GM13977 (cell line): ENCODE measurements at regions not wholly inside any gene's neighbourhood (a gene's known extent, or its start where the extent isn't known, plus 50 kb on each side); places are given as distances from the start of the nearest gene placed in this dataset.
A peak's percentile ranks its signal among the peaks of the same experiment; 100 is the strongest.

ENCODE experiments used
- DNase-seq: peaks from one replicate; pipeline ENCODE4 v3.0.0; 2012; ENCODE audit warnings: low spot score
- in situ Hi-C: fragments of 300-500 bp; cut with MboI; formaldehyde crosslinking; loops from one replicate; pipeline ENCODE4 v1.12.0; 2022; ENCODE audit warnings: low sequenced_read_pairs, low pct_unique_long_range_greater_than_20kb, mixed read lengths, inconsistent platforms; ENCODE audit not compliant: unreplicated experiment
- TF ChIP-seq, protein P1 (sequence below): IDR thresholded peaks from 2 replicates; pipeline ENCODE4 v1.5.1; 2012; ENCODE audit warnings: mild to moderate bottlenecking, control low read depth; ENCODE audit not compliant: insufficient read depth; ENCODE audit errors: extremely low read depth, missing control alignments

DNA sequence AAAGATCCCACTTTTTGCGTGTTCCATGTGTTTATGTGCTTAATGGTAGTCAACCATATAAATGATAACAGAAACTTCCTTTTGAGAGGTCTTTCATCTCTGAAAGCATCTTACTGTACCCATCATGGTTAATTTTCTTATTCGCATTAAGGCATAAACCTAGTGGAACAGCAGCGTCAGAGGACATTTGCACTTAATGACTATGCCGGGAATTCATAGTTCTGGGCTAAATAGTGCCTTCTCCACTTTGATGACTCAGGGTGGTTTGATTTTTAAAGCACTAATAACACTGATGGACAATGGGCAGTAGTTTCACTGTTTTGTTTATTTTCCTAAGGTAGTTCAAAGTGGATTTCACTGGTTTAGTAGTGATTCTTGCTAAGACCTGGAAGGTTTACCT lies 455.3 kb downstream of the DIPK2A start:
- no peak for DNase-seq
- TF ChIP-seq, protein P1, sequence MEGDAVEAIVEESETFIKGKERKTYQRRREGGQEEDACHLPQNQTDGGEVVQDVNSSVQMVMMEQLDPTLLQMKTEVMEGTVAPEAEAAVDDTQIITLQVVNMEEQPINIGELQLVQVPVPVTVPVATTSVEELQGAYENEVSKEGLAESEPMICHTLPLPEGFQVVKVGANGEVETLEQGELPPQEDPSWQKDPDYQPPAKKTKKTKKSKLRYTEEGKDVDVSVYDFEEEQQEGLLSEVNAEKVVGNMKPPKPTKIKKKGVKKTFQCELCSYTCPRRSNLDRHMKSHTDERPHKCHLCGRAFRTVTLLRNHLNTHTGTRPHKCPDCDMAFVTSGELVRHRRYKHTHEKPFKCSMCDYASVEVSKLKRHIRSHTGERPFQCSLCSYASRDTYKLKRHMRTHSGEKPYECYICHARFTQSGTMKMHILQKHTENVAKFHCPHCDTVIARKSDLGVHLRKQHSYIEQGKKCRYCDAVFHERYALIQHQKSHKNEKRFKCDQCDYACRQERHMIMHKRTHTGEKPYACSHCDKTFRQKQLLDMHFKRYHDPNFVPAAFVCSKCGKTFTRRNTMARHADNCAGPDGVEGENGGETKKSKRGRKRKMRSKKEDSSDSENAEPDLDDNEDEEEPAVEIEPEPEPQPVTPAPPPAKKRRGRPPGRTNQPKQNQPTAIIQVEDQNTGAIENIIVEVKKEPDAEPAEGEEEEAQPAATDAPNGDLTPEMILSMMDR, result no peak
- in situ Hi-C loops, result no loop called here

- TF ChIP-seq, protein P1, result no peak
- in situ Hi-C loops, result no loop called here
These were observed 458.1 kb downstream of the DIPK2A start for GRCh38 chr3:144429719-144430121.

DNA sequence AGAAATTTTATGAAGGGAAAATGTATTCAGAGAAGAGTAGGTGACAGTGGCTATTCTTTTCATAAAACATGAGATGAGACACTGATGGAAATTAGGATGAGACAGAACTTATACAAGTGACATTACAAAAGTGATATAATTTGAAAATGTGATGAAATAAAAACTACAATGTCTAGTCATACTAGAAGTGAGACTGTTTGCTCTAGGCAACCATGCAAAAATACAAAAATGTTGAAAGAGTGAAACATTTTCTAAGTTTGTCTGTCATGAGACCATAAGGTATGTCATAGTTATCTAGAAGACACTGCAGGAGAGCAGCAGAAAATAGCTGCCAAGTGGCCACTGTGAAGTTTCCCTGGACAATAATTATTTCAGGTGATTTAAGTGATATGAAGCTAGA lies 459.5 kb downstream of the DIPK2A start:
- TF ChIP-seq, protein P1, result no peak
- peak; percentile 26 for DNase-seq
- in situ Hi-C loops, result no loop called here

More at GRCh38 chr3:144429719-144430121, 458.1 kb downstream of the DIPK2A start:
- DNase-seq, result peak; percentile 30

- no peak for DNase-seq
- in situ Hi-C loops, result no loop called here
- TF ChIP-seq, protein P1, result no peak
These were observed 461.4 kb downstream of the DIPK2A start for GRCh38 chr3:144433006-144433405.

- no peak for DNase-seq
- TF ChIP-seq, protein P1, result no peak
- in situ Hi-C loops, result no loop called here
These were observed 466.4 kb downstream of the DIPK2A start for GRCh38 chr3:144437989-144438388.

DNA sequence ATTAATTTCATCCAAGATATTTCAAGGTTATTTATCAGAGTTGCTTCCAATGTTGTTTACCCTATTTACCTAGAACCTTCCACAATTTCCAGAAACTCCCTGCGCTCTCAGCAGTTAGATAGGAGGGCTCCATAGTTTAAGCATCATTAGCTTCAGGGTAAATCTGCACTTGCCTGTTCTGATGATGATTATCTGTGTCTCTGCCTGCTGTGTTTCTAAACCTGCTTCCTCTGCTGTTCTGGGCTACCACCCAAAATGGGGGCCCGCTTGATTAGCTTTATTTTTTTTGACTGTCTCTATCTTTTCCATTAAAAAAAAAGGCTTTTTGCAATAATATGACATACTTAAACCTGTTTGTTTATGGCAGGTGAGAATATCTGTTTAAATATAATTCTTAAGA lies 472.4 kb downstream of the DIPK2A start:
- DNase-seq, result no peak
- in situ Hi-C loops, result no loop called here
- TF ChIP-seq, protein P1, result no peak

DNA sequence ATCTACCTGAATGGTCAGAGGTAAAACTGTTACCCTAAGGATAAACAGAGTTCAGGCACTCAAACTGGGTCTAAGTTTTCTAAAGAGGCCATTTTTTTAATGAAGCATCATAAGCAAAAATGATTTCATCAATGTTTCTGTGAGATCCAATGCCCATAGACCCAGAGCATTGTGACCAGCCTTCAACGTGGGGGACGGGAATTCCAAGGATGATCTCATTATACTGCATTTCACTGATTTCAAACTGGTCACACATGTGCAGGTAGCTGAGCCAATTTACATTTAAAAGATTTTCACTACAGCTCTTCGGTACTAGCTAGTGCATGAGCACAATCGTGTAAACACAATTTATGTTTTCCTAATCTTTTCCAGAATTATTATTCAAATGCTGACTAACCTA lies 472.9 kb downstream of the DIPK2A start:
- in situ Hi-C loops, result no loop called here
- no peak for DNase-seq

More for the DNA sequence above, 472.9 kb downstream of the DIPK2A start:
- TF ChIP-seq, protein P1, result no peak
